ENCODE measurements at regions not wholly inside any gene's neighbourhood (a gene's known extent, or its start where the extent isn't known, plus 50 kb on each side); places are given as distances from the start of the nearest gene placed in this dataset.

DNA sequence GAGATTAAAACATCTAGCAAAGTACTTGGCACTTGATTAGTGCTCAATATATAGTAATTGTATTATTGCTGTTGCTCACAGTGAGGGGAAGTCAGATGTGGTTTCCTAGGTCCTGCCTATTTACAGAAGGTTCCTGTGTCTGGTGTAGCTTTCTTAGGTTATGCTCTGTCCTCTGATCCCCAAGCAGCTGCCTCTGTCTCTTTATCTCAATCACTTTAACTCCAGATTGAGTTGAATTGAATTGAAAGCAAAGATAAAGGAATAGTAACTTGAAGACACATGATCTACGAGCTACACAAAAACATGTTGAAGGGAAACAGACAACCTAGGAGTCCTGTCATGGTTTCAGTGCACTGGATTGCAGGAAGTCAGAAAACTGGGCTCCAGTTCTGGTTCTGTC, 113.9 kb upstream of the ADAMTSL1 start:
- intact Hi-C loops (cut with micrococcal nuclease), result no loop called here

More for the DNA sequence above, 113.9 kb upstream of the ADAMTSL1 start:
- POLR2A ChIA-PET, result no interaction called here
- Histone ChIP-seq H3K4me3 (replicated peaks in 1 of 2; ENCODE audit: low read depth in 1 of 2, low read length in 2 of 2) (no peak overlapping the region), H3K9me3 (ENCODE audit: control insufficient read depth in 1 of 2, insufficient read depth in 1 of 2, low read depth in 1 of 2, low read length in 2 of 2) (no peaks in the 10 kb centered on the region), H3K9me2 (ENCODE audit: insufficient read depth) (no peaks in the 10 kb centered on the region), H3K9ac (ENCODE audit: low read length) (no peak overlapping the region), H4K20me1 (ENCODE audit: insufficient read depth) (no peaks in the 10 kb centered on the region; the same call in 1 of the 2 replicates), H3K79me2 (ENCODE audit: insufficient read depth, low read length) (no peaks in the 10 kb centered on the region), H3K4me1 (ENCODE audit: control insufficient read depth in 1 of 2, insufficient read depth in 2 of 2, low read length in 2 of 2) (no peaks in the 10 kb centered on the region), H3K27ac (ENCODE audit: low read depth, low read length) (no peak overlapping the region), H3K4me2 (ENCODE audit: low read length) (no peak overlapping the region), H3K36me3 (ENCODE audit: control insufficient read depth in 1 of 2, insufficient read depth in 2 of 2, low read length in 2 of 2) (no peaks in the 10 kb centered on the region), H3K27me3 (ENCODE audit: insufficient read depth, low read length) (no peaks in the 10 kb centered on the region), H2AFZ (ENCODE audit: low read depth, low read length, poor library complexity, severe bottlenecking) (no peak overlapping the region)
- CTCF ChIA-PET, result no interaction called here
- DNase-seq (ENCODE audit: low read depth, low spot score) (no peak), ATAC-seq (no peak)
- TF ChIP-seq, protein P1, sequence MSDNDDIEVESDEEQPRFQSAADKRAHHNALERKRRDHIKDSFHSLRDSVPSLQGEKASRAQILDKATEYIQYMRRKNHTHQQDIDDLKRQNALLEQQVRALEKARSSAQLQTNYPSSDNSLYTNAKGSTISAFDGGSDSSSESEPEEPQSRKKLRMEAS (IDR thresholded peaks at IDR 0.05), result no peak
- TF ChIP-seq, protein P2, sequence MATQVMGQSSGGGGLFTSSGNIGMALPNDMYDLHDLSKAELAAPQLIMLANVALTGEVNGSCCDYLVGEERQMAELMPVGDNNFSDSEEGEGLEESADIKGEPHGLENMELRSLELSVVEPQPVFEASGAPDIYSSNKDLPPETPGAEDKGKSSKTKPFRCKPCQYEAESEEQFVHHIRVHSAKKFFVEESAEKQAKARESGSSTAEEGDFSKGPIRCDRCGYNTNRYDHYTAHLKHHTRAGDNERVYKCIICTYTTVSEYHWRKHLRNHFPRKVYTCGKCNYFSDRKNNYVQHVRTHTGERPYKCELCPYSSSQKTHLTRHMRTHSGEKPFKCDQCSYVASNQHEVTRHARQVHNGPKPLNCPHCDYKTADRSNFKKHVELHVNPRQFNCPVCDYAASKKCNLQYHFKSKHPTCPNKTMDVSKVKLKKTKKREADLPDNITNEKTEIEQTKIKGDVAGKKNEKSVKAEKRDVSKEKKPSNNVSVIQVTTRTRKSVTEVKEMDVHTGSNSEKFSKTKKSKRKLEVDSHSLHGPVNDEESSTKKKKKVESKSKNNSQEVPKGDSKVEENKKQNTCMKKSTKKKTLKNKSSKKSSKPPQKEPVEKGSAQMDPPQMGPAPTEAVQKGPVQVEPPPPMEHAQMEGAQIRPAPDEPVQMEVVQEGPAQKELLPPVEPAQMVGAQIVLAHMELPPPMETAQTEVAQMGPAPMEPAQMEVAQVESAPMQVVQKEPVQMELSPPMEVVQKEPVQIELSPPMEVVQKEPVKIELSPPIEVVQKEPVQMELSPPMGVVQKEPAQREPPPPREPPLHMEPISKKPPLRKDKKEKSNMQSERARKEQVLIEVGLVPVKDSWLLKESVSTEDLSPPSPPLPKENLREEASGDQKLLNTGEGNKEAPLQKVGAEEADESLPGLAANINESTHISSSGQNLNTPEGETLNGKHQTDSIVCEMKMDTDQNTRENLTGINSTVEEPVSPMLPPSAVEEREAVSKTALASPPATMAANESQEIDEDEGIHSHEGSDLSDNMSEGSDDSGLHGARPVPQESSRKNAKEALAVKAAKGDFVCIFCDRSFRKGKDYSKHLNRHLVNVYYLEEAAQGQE (IDR thresholded peaks at IDR 0.05; ENCODE audit: low read depth), result no peak
- TF ChIP-seq TCF7L2 (IDR thresholded peaks at IDR 0.05; ENCODE audit: borderline replicate concordance, extremely low read depth, insufficient read depth, insufficient read length) (no peak), YY1 (IDR thresholded peaks at IDR 0.05; ENCODE audit: extremely low read depth, insufficient replicate concordance, low read depth, low read length) (no peak), EZH2phosphoT487 (IDR thresholded peaks at IDR 0.05; ENCODE audit: borderline replicate concordance) (no peak), SRF (IDR thresholded peaks at IDR 0.05; ENCODE audit: low read depth) (no peak), ATF3 (IDR thresholded peaks at IDR 0.05) (no peak), RAD21 (IDR thresholded peaks at IDR 0.05; ENCODE audit: low read depth) (no peak), JUND (IDR thresholded peaks at IDR 0.05) (no peak), EZH2 (IDR thresholded peaks at IDR 0.05) (no peak), CTCF (IDR thresholded peaks at IDR 0.05 in 2 of 3, conservative IDR thresholded peaks at IDR 0.05 in 1 of 3; ENCODE audit: borderline replicate concordance in 1 of 3, insufficient read depth in 1 of 3, low read depth in 2 of 3, low read length in 2 of 3) (no peak), POLR2A (IDR thresholded peaks at IDR 0.05; ENCODE audit: borderline replicate concordance, extremely low read depth, insufficient read depth, insufficient read length) (no peak), ZNF274 (IDR thresholded peaks at IDR 0.05; ENCODE audit: low read depth, low read length) (no peak), CEBPB (IDR thresholded peaks at IDR 0.05; ENCODE audit: low read depth) (no peak), FOSL1 (IDR thresholded peaks at IDR 0.05; ENCODE audit: low read depth) (no peak), ZFX (IDR thresholded peaks at IDR 0.05) (no peak), POLR2AphosphoS5 (IDR thresholded peaks at IDR 0.05; ENCODE audit: low read depth, low read length) (no peak)
- TF ChIP-seq, protein P3, sequence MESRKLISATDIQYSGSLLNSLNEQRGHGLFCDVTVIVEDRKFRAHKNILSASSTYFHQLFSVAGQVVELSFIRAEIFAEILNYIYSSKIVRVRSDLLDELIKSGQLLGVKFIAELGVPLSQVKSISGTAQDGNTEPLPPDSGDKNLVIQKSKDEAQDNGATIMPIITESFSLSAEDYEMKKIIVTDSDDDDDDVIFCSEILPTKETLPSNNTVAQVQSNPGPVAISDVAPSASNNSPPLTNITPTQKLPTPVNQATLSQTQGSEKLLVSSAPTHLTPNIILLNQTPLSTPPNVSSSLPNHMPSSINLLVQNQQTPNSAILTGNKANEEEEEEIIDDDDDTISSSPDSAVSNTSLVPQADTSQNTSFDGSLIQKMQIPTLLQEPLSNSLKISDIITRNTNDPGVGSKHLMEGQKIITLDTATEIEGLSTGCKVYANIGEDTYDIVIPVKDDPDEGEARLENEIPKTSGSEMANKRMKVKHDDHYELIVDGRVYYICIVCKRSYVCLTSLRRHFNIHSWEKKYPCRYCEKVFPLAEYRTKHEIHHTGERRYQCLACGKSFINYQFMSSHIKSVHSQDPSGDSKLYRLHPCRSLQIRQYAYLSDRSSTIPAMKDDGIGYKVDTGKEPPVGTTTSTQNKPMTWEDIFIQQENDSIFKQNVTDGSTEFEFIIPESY (IDR thresholded peaks at IDR 0.05; ENCODE audit: extremely low read depth, insufficient replicate concordance, low read length), result no peak
- BruUV-seq (replicated peaks), result no TSS peak
- RAD21 ChIA-PET (ENCODE audit: low non-redundant PET in 1 of 2, low total read pairs in 2 of 2, uncharacterized antibody in 2 of 2, unreplicated experiment in 2 of 2), result no interaction called here
